DOHH2 (cell line): ENCODE measurements at regions not wholly inside any gene's neighbourhood (a gene's known extent, or its start where the extent isn't known, plus 50 kb on each side); places are given as distances from the start of the nearest gene placed in this dataset.

ENCODE experiments used
- CTCF ChIP-seq: fragments of 200-600 bp; sonication (generic); IDR thresholded peaks from one replicate; pipeline ENCODE4 v1.5.1; 2014; ENCODE audit warnings: antibody characterized with exemption, mild to moderate bottlenecking, low read depth, low read length; ENCODE audit not compliant: poor library complexity, severe bottlenecking
- EZH2phosphoT487 ChIP-seq: fragments of 200-600 bp; sonication (generic); IDR thresholded peaks from 2 replicates; pipeline ENCODE4 v1.6.1; 2017; ENCODE audit warnings: borderline replicate concordance, mild to moderate bottlenecking, antibody characterized with exemption, low read length, moderate library complexity, mixed read lengths

- TF ChIP-seq EZH2phosphoT487 = no peak
- no peak for TF ChIP-seq CTCF
These were observed 839.0 kb downstream of the LRRIQ3 start for GRCh38 chr1:73359001-73359400.
